ENCODE measurements at regions not wholly inside any gene's neighbourhood (a gene's known extent, or its start where the extent isn't known, plus 50 kb on each side); places are given as distances from the start of the nearest gene placed in this dataset.
"Not testable (repeated sequence)": the region's sequence is repeated elsewhere in the genome, so short reads cannot be mapped to it uniquely, and the experiment has no call there.

DNA sequence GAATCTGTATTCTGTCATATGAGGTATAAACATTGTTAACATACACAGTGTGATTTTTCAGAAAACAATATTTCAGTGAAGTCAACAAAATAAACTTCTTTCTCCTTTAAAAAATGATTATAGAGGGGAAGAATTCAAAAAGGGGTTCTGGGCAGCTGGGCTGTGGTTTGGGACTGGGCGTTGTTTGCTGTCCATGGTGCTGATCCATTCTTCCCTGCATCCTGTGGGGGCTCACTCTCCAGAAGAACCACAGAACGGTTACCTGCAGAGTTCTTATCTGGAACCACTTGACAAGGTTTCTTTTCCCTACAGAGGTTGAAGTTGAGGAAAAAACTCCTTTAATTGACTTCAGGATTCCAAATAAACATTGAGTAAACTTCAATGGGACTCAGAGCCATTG is 1091.0 kb downstream of the CDH8 start:
- H3K27ac Mint-ChIP-seq = no peak overlapping the region
- ATAC-seq (replicated peaks) (no peak), DNase-seq (no peak)
- H3K4me1 Mint-ChIP-seq (ENCODE audit: low read depth in 2 of 2) = no peaks in the 10 kb centered on the region
- H3K4me3 Mint-ChIP-seq = no peak overlapping the region
- no peaks in the 10 kb centered on the region for H3K27me3 Mint-ChIP-seq
- no peaks in the 10 kb centered on the region for H3K36me3 Mint-ChIP-seq (ENCODE audit: insufficient read depth)
- peaks cover 1 to 7% of the 10 kb centered on the region in 2 donors for H3K9me3 Mint-ChIP-seq

DNA sequence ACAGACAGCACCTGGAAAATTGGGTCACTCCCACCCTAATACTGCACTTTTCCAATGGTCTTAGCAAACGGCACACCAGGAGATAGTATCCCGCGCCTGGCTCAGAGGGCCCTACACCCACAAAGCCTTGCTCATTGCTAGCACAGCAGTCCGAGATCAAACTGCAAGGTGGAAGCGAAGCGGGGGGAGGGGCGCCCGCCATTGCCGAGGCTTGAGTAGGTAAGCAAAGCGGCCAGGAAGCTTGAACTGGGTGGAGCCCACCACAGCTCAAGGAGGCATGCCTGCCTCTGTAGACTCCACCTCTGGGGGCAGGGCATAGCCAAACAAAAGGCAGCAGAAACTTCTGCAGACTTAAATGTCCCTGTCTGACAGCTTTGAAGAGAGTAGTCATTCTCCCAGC is 1100.0 kb downstream of the CDH8 start:
- H3K27me3 Mint-ChIP-seq; H3K4me3 Mint-ChIP-seq; H3K27ac Mint-ChIP-seq; ATAC-seq (replicated peaks); DNase-seq; H3K36me3 Mint-ChIP-seq (ENCODE audit: insufficient read depth); H3K4me1 Mint-ChIP-seq (ENCODE audit: low read depth in 2 of 2): not testable (repeated sequence)
- H3K9me3 Mint-ChIP-seq = peaks cover 17 to 20% of the 10 kb centered on the region in 2 donors

DNA sequence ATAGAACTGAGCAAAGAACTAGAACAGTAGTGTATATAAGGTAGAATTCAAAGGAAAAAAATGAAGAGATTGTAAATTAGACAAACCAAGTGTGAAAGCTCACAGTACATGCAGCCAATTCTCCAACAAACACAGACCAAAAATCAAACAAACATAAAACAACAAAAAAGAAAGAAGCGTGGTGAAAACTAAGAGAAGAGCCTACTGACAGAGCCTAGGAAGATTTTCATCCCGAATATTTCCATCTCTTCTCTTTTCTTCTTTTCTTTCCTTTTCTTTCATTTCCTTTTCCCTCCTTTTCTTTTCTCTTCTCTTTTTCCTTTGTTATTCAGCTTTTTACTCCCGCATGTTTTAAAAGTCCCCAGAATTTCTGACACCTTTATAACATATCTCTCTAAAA is 1103.6 kb downstream of the CDH8 start:
- DNase-seq (no peak), ATAC-seq (replicated peaks) (no peak)
- no peak overlapping the region for H3K4me3 Mint-ChIP-seq
- H3K36me3 Mint-ChIP-seq (ENCODE audit: insufficient read depth) = no peaks in the 10 kb centered on the region
- no peaks in the 10 kb centered on the region for H3K4me1 Mint-ChIP-seq (ENCODE audit: low read depth in 2 of 2)
- H3K9me3 Mint-ChIP-seq = peaks cover 8 to 14% of the 10 kb centered on the region in 2 donors
- no peaks in the 10 kb centered on the region for H3K27me3 Mint-ChIP-seq
- no peak overlapping the region for H3K27ac Mint-ChIP-seq

- Mint-ChIP-seq H3K27me3 (no peaks in the 10 kb centered on the region), H3K27ac (no peak overlapping the region), H3K4me1 (ENCODE audit: low read depth in 2 of 2) (no peaks in the 10 kb centered on the region), H3K9me3 (peaks cover 14 to 25% of the 10 kb centered on the region in 2 donors), H3K4me3 (no peak overlapping the region), H3K36me3 (ENCODE audit: insufficient read depth) (no peaks in the 10 kb centered on the region)
- no peak for ATAC-seq (replicated peaks)
- no peak for DNase-seq
These were observed 1105.9 kb downstream of the CDH8 start for GRCh38 chr16:60930291-60930690.

DNA sequence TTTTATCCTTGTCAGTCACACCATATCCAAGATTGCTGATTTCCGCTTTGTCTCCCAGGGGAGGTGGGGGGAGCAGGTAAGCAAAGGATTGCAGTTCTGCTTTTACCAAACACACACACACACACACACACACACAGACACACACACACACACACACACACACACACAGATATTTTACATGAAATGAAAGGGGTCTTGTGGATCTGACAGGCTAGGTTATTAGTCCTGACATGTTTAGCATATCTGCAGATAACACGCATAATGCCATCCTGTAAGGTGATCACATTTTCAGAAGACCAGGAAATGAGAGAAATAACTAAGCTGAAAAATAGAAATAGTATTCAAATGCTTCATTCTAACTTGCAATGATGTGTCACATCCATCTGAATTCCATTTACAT is 1113.3 kb downstream of the CDH8 start:
- H3K9me3 Mint-ChIP-seq = peaks cover 13 to 26% of the 10 kb centered on the region in 2 donors
- no peak for ATAC-seq (replicated peaks)

GRCh38 chr16:60914334-60914733 is 1121.9 kb downstream of the CDH8 start:
- DNase-seq = no peak
- no peaks in the 10 kb centered on the region for H3K4me1 Mint-ChIP-seq (ENCODE audit: low read depth in 2 of 2)

More for the DNA sequence above, 1113.3 kb downstream of the CDH8 start:
- H3K27ac Mint-ChIP-seq = no peak overlapping the region
- no peaks in the 10 kb centered on the region for H3K4me1 Mint-ChIP-seq (ENCODE audit: low read depth in 2 of 2)
- DNase-seq = no peak
- no peaks in the 10 kb centered on the region for H3K27me3 Mint-ChIP-seq
- H3K4me3 Mint-ChIP-seq = no peak overlapping the region
- H3K36me3 Mint-ChIP-seq (ENCODE audit: insufficient read depth) = no peaks in the 10 kb centered on the region

DNA sequence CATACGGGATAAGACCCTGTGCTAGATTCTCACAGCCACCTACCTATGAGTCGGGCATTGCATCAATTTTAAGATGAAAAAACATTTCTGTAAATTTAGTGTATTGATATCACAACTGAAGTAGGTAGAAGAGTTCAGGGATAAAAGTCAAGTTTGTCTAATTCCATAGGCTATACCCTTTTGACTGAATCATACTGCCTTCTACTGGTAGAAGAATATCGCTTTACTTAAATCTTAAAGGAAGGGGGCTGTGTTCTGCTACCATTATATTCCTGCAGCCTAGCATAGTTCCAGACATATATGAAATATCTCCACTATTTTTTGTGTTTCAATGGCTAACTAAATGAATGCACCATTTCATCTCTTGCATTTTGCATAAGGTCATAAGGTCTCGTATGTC is 1128.6 kb downstream of the CDH8 start:
- no peaks in the 10 kb centered on the region for H3K27me3 Mint-ChIP-seq
- no peak overlapping the region for H3K4me3 Mint-ChIP-seq
- no peaks in the 10 kb centered on the region for H3K36me3 Mint-ChIP-seq (ENCODE audit: insufficient read depth)
- no peak for ATAC-seq (replicated peaks)
- no peaks in the 10 kb centered on the region for H3K4me1 Mint-ChIP-seq (ENCODE audit: low read depth in 2 of 2)
- H3K9me3 Mint-ChIP-seq = peaks cover 15 to 21% of the 10 kb centered on the region in 2 donors
- H3K27ac Mint-ChIP-seq = no peak overlapping the region
- no peak for DNase-seq

More at GRCh38 chr16:60914334-60914733, 1121.9 kb downstream of the CDH8 start:
- Mint-ChIP-seq H3K36me3 (ENCODE audit: insufficient read depth) (no peaks in the 10 kb centered on the region), H3K9me3 (peaks cover 17% of the 10 kb centered on the region in 2 donors), H3K4me3 (no peak overlapping the region), H3K27ac (no peak overlapping the region), H3K27me3 (no peaks in the 10 kb centered on the region)
- ATAC-seq (replicated peaks) = no peak

DNA sequence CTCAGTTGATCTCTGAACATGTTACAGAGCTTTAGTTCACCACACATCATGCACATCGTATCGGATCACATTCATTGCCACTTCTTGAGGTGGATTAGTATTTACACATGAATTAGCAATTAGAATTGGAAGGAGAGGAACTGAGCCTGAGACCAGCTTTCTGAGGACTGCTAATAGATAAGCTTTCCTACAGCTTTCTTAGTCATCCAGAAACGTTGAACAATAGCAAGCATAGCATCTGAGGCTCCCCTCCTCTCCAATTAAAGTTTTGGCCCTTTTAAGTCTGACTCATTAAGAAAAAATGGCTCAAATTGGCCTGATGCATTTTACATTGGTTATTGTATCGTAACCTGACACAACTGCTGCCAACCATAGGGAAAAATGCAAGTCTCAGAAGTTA is 1130.4 kb downstream of the CDH8 start:
- no peak for ATAC-seq (replicated peaks)
- peaks cover 13 to 14% of the 10 kb centered on the region in 2 donors for H3K9me3 Mint-ChIP-seq

DNA sequence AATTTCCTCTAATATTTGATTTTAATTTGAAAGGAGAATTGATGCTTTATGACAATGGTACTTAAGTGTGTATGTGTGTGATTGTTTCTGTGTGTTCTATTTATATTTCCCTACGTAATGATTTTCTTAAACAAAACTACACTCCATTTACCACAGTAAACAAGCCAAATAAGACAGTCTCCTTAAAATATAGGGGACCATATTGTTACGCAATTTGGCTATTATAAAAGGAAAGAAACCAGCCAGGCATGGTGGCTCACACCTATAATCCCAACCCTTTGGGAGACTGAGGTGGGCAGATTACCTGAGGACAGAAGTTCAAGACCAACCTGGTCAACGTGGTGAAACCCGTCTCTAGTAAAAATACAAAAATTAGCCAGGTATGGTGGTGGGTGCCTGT is 1134.1 kb downstream of the CDH8 start:
- Mint-ChIP-seq H3K27me3 (no peaks in the 10 kb centered on the region), H3K36me3 (ENCODE audit: insufficient read depth) (no peaks in the 10 kb centered on the region), H3K4me3 (no peak overlapping the region), H3K4me1 (ENCODE audit: low read depth in 2 of 2) (no peaks in the 10 kb centered on the region), H3K27ac (no peak overlapping the region), H3K9me3 (peaks cover 7 to 8% of the 10 kb centered on the region in 2 donors)
- DNase-seq = no peak
- no peak for ATAC-seq (replicated peaks)

More for the DNA sequence above, 1130.4 kb downstream of the CDH8 start:
- Mint-ChIP-seq H3K4me1 (ENCODE audit: low read depth in 2 of 2) (no peaks in the 10 kb centered on the region), H3K27ac (no peak overlapping the region), H3K36me3 (ENCODE audit: insufficient read depth) (no peaks in the 10 kb centered on the region), H3K4me3 (no peak overlapping the region), H3K27me3 (no peaks in the 10 kb centered on the region)
- DNase-seq = no peak

GRCh38 chr16:60882816-60883215 is 1153.4 kb downstream of the CDH8 start:
- H3K9me3 Mint-ChIP-seq = peaks cover 6% of the 10 kb centered on the region in 2 donors
- no peak overlapping the region for H3K27ac Mint-ChIP-seq
- no peak for DNase-seq
- no peaks in the 10 kb centered on the region for H3K27me3 Mint-ChIP-seq
- H3K36me3 Mint-ChIP-seq (ENCODE audit: insufficient read depth) = no peaks in the 10 kb centered on the region
- no peaks in the 10 kb centered on the region for H3K4me1 Mint-ChIP-seq (ENCODE audit: low read depth in 2 of 2)
- H3K4me3 Mint-ChIP-seq = no peak overlapping the region
- no peak for ATAC-seq (replicated peaks)

DNA sequence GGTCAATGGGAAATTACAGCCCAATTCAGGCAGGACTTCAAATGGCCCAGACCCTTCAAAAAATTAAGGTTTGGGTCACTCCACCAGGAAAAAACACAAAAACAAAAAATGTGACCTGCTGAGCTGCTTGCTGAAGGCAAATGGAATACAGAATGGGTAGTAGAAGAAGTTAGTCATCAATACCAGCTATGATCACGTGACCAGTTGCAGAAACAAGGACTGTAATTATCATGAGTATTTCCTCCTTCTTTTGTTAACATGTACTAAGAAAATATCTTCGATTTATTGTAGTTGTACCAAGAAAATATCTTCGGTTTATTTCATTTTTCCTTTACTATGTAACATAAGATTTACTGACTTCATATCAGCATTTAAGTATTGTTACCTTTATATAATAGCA is 1183.6 kb downstream of the CDH8 start:
- Mint-ChIP-seq H3K27me3 (no peaks in the 10 kb centered on the region), H3K4me3 (no peak overlapping the region), H3K36me3 (ENCODE audit: insufficient read depth) (no peaks in the 10 kb centered on the region), H3K4me1 (ENCODE audit: low read depth in 2 of 2) (no peaks in the 10 kb centered on the region), H3K9me3 (peaks cover 7 to 8% of the 10 kb centered on the region in 2 donors), H3K27ac (no peak overlapping the region)
- DNase-seq (no peak), ATAC-seq (replicated peaks) (no peak)

DNA sequence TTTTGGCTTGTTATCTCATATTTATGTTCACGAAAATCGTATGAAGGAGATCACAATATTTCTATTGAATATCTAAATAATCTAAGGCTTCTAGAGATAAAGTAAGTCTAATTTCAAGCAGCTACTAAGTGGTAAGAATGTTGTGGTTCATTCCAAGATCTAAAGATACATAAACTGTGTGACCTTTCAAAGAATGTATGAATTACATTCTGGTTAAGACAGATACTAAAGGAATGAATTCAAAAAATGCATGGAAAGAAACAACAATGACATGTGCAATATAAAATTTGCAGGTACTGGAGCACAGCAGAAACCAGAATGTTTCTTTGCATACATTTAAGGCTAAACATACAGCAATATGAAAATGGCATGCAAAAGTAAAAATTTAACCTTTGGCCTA is 1214.6 kb downstream of the CDH8 start:
- Mint-ChIP-seq H3K4me1 (ENCODE audit: low read depth in 2 of 2) (no peaks in the 10 kb centered on the region), H3K4me3 (no peak overlapping the region), H3K36me3 (ENCODE audit: insufficient read depth) (no peaks in the 10 kb centered on the region), H3K27me3 (no peaks in the 10 kb centered on the region), H3K9me3 (peaks cover 10 to 16% of the 10 kb centered on the region in 2 donors), H3K27ac (no peak overlapping the region)
- ATAC-seq (replicated peaks) = no peak
- DNase-seq = no peak

- Mint-ChIP-seq H3K9me3 (peaks cover 14 to 16% of the 10 kb centered on the region in 2 donors), H3K27ac (no peak overlapping the region), H3K4me3 (no peak overlapping the region), H3K36me3 (ENCODE audit: insufficient read depth) (no peaks in the 10 kb centered on the region), H3K27me3 (no peaks in the 10 kb centered on the region), H3K4me1 (ENCODE audit: low read depth in 2 of 2) (no peaks in the 10 kb centered on the region)
- ATAC-seq (replicated peaks) (no peak), DNase-seq (no peak)
These were observed 1215.9 kb downstream of the CDH8 start for GRCh38 chr16:60820361-60820760.

GRCh38 chr16:60818465-60818864 is 1217.8 kb downstream of the CDH8 start:
- Mint-ChIP-seq H3K27me3 (no peaks in the 10 kb centered on the region), H3K4me1 (ENCODE audit: low read depth in 2 of 2) (no peaks in the 10 kb centered on the region), H3K9me3 (peaks cover 7 to 12% of the 10 kb centered on the region in 2 donors), H3K27ac (no peak overlapping the region), H3K36me3 (ENCODE audit: insufficient read depth) (no peaks in the 10 kb centered on the region), H3K4me3 (no peak overlapping the region)
- ATAC-seq (replicated peaks) (no peak), DNase-seq (no peak)

DNA sequence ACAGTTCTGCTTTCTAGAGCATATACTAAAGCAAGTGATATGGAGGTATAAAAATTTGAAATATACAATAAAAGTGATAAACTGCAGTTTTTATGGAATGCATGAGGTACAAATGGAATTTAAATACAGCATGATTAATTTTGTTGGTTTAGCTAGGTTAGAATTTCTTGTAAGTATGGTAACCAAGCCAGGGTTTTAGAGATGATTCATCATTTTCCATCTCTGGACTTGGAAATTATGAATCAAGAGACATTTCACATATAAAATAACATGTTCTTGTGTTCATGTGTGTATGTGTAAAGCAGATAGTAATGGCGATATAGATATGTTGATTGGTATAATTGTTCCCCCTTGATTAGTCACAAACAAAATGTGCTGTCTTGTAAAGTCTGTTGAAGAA is 1219.8 kb downstream of the CDH8 start:
- no peak overlapping the region for H3K4me3 Mint-ChIP-seq
- H3K36me3 Mint-ChIP-seq (ENCODE audit: insufficient read depth) = peaks cover 3% of the 10 kb centered on the region
- peaks cover 7 to 10% of the 10 kb centered on the region in 2 donors for H3K9me3 Mint-ChIP-seq
- ATAC-seq (replicated peaks) (no peak), DNase-seq (no peak)
- no peaks in the 10 kb centered on the region for H3K4me1 Mint-ChIP-seq (ENCODE audit: low read depth in 2 of 2)
- H3K27me3 Mint-ChIP-seq = no peaks in the 10 kb centered on the region
- no peak overlapping the region for H3K27ac Mint-ChIP-seq

All from effector memory CD8-positive, alpha-beta T cell (primary cell).